RWPE2 (cell line): ENCODE measurements at regions not wholly inside any gene's neighbourhood (a gene's known extent, or its start where the extent isn't known, plus 50 kb on each side); places are given as distances from the start of the nearest gene placed in this dataset.

Experiments used
- ATAC-seq: fragments of 200-7000 bp; cut with Tn5 transposase; 3 replicates; pipeline ENCODE4 v1.9.1; 2021; ENCODE audit warnings: low read depth
- DNase-seq: peaks from one replicate; pipeline ENCODE4 v3.0.0-alpha.2; 2020; ENCODE audit warnings: low spot score
- H3K27ac ChIP-seq: fragments of 450-650 bp; 2 replicates; pipeline ENCODE4 v1.5.1; 2017; ENCODE audit warnings: mild to moderate bottlenecking; ENCODE audit not compliant: poor library complexity, severe bottlenecking
- H3K27me3 ChIP-seq: fragments of 250-450 bp; sonication (Bioruptor Pico); 2 replicates; pipeline ENCODE4 v1.5.1; 2021; ENCODE audit warnings: mild to moderate bottlenecking, moderate library complexity; ENCODE audit not compliant: insufficient read depth, poor library complexity, severe bottlenecking
- H3K36me3 ChIP-seq: fragments of 250-450 bp; sonication (Bioruptor Pico); 2 replicates; pipeline ENCODE4 v1.5.1; 2020; ENCODE audit warnings: low read depth, mild to moderate bottlenecking, moderate library complexity
- H3K4me1 ChIP-seq: fragments of 250-450 bp; sonication (Bioruptor Pico); 2 replicates; pipeline ENCODE4 v1.5.1; 2021; ENCODE audit warnings: mild to moderate bottlenecking, moderate library complexity; ENCODE audit not compliant: insufficient read depth, poor library complexity, severe bottlenecking
- H3K4me3 ChIP-seq: fragments of 250-450 bp; sonication (Bioruptor Pico); 2 replicates; pipeline ENCODE4 v1.5.1; 2021; ENCODE audit warnings: mild to moderate bottlenecking, moderate library complexity; ENCODE audit not compliant: severe bottlenecking
- H3K9me3 ChIP-seq: fragments of 250-450 bp; sonication (Bioruptor Pico); 2 replicates; pipeline ENCODE4 v1.5.1; 2021; ENCODE audit warnings: mild to moderate bottlenecking, moderate library complexity; ENCODE audit not compliant: severe bottlenecking
- TF ChIP-seq, protein P1 (sequence below): fragments of 450-650 bp; IDR thresholded peaks from one replicate; pipeline ENCODE4 v1.5.1; 2017; ENCODE audit warnings: mild to moderate bottlenecking, moderate library complexity; ENCODE audit not compliant: poor library complexity, severe bottlenecking

DNA sequence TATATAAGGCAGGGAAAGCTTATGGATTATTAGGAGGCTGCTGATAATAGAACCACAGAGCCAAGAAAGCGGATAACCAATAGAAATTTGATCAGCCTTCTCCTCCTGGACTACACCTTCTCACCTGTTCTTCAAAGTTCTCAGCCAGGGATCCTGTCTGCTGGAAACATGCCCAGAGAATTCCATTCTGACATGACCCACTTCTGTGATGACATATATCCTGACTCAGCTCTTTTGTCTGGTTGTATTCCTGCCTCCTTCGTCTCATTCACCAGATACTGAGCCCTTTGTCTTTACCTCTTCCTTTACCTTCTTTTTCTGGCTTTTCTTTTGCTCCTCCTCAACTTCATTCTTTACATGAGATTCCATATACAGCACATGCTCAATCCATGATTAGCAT lies 576.1 kb downstream of the CDH11 start:
- Histone ChIP-seq H3K27ac (peak overlapping the region; percentile 18), H3K4me1 (peaks cover 6% of the 10 kb centered on the region), H3K4me3 (no peak overlapping the region), H3K36me3 (no peaks in the 10 kb centered on the region), H3K27me3 (no peaks in the 10 kb centered on the region), H3K9me3 (no peaks in the 10 kb centered on the region)
- DNase-seq (no peak), ATAC-seq (peak; percentile 93)
- TF ChIP-seq, protein P1, sequence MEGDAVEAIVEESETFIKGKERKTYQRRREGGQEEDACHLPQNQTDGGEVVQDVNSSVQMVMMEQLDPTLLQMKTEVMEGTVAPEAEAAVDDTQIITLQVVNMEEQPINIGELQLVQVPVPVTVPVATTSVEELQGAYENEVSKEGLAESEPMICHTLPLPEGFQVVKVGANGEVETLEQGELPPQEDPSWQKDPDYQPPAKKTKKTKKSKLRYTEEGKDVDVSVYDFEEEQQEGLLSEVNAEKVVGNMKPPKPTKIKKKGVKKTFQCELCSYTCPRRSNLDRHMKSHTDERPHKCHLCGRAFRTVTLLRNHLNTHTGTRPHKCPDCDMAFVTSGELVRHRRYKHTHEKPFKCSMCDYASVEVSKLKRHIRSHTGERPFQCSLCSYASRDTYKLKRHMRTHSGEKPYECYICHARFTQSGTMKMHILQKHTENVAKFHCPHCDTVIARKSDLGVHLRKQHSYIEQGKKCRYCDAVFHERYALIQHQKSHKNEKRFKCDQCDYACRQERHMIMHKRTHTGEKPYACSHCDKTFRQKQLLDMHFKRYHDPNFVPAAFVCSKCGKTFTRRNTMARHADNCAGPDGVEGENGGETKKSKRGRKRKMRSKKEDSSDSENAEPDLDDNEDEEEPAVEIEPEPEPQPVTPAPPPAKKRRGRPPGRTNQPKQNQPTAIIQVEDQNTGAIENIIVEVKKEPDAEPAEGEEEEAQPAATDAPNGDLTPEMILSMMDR, result no peak

- no peaks in the 10 kb centered on the region for H3K27me3 ChIP-seq
- H3K36me3 ChIP-seq, result no peaks in the 10 kb centered on the region
- H3K4me1 ChIP-seq, result peaks cover 6% of the 10 kb centered on the region
- TF ChIP-seq, protein P1, result no peak
- H3K27ac ChIP-seq, result no peak overlapping the region
- no peak for ATAC-seq
- H3K4me3 ChIP-seq, result no peak overlapping the region
- DNase-seq, result no peak
- no peaks in the 10 kb centered on the region for H3K9me3 ChIP-seq
Measured at GRCh38 chr16:64544859-64545258, 577.0 kb downstream of the CDH11 start.

DNA sequence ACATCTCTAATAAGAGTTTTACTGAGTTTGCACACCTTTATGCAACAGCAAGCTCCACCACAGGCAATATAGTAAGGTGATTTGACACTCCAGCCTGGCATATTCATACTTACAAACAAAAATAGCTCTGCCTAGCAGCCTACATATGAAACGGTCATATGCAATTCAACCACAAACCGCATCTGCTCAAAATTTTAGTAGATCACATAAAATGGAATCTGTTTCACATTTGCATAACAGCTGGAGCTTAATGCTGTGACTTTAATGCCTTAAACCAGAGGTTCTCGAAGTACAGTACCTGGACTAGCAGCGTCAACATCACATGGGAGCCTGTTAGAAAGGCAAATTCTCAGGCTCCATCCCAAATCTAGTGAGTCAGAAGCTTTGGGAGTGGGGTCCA lies 578.4 kb downstream of the CDH11 start:
- DNase-seq, result no peak
- Histone ChIP-seq H3K27me3 (no peaks in the 10 kb centered on the region), H3K9me3 (no peaks in the 10 kb centered on the region), H3K4me1 (peaks cover 6% of the 10 kb centered on the region), H3K36me3 (no peaks in the 10 kb centered on the region), H3K4me3 (no peak overlapping the region), H3K27ac (no peak overlapping the region)
- no peak for ATAC-seq
- TF ChIP-seq, protein P1, result no peak

- ATAC-seq (no peak), DNase-seq (no peak)
- H3K4me1 ChIP-seq, result peaks cover 6% of the 10 kb centered on the region
- no peaks in the 10 kb centered on the region for H3K27me3 ChIP-seq
- TF ChIP-seq, protein P1, result no peak
- no peak overlapping the region for H3K4me3 ChIP-seq
- H3K9me3 ChIP-seq, result no peaks in the 10 kb centered on the region
- no peaks in the 10 kb centered on the region for H3K36me3 ChIP-seq
- no peak overlapping the region for H3K27ac ChIP-seq
Measured at GRCh38 chr16:64543031-64543430, 578.8 kb downstream of the CDH11 start.

DNA sequence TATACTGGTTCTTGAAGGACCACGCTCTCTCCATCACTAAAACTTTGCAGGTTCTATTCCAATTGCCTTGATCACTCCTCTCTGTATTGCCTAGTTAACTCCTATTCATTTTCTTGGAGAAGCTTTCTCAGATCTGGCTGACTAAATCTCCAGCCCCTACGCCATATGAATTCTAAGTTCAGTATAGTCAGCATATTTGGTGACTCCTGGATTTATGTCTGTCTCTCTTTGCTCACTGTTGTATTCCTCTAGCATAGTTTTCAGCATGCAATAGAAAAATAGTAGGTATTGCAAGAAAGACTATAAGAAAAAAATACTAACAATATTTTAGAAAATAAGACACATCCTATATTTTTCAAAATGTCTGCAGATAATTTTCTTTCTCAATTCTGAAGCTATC lies 579.7 kb downstream of the CDH11 start:
- Histone ChIP-seq H3K4me3 (no peak overlapping the region), H3K27me3 (no peaks in the 10 kb centered on the region), H3K36me3 (no peaks in the 10 kb centered on the region), H3K9me3 (no peaks in the 10 kb centered on the region), H3K4me1 (peaks cover 6% of the 10 kb centered on the region), H3K27ac (no peak overlapping the region)
- TF ChIP-seq, protein P1, result no peak
- DNase-seq (no peak), ATAC-seq (no peak)
